PC-9 (cell line): ENCODE measurements at regions not wholly inside any gene's neighbourhood (a gene's known extent, or its start where the extent isn't known, plus 50 kb on each side); places are given as distances from the start of the nearest gene placed in this dataset.

Experiments used
- BruUV-seq: library from RNA; stranded (reverse); fragments of 400-500 nt; replicated peaks from 2 replicates; lab custom pipeline; 2021; lab: Mats Ljungman, UMichigan
- CTCF ChIA-PET: fragments of 300-600 bp; sonication (Branson Sonifier 250); formaldehyde crosslinking; loops from one replicate; lab custom pipeline; 2022; ENCODE audit warnings: antibody characterized with exemption; lab: Charles Lee
- POLR2A ChIA-PET: fragments of 300-600 bp; sonication (Branson Sonifier 250); formaldehyde crosslinking; loops from one replicate; lab custom pipeline; 2022; ENCODE audit warnings: antibody characterized with exemption; ENCODE audit not compliant: unreplicated experiment; lab: Charles Lee
- DNase-seq, 2 experiments: peaks; one replicate each; pipeline versions ENCODE4 v3.0.0 to v3.0.0-alpha.2; 2015 to 2022; ENCODE audit warnings: mixed read lengths in 1 of 2
- H2AFZ ChIP-seq: fragments of 200-600 bp; sonication (generic); 2 replicates; pipeline ENCODE4 v1.8.1; 2017; ENCODE audit warnings: antibody characterized with exemption
- H3F3A ChIP-seq: fragments of 200-600 bp; sonication (generic); 2 replicates; pipeline ENCODE4 v1.8.1; 2017; ENCODE audit warnings: antibody characterized with exemption, mild to moderate bottlenecking, low read depth; ENCODE audit not compliant: insufficient read depth
- H3K27ac ChIP-seq: fragments of 200-600 bp; sonication (generic); 2 replicates; pipeline ENCODE4 v1.6.1; 2016; ENCODE audit warnings: mixed run types
- H3K27me3 ChIP-seq: fragments of 200-600 bp; sonication (generic); 2 replicates; pipeline ENCODE4 v1.6.1; 2016; ENCODE audit warnings: low read depth, mixed run types; ENCODE audit not compliant: insufficient read depth
- H3K36me3 ChIP-seq: fragments of 200-600 bp; sonication (generic); 2 replicates; pipeline ENCODE4 v1.6.1; 2016; ENCODE audit warnings: low read depth, mixed run types
- H3K4me1 ChIP-seq: fragments of 200-600 bp; sonication (generic); replicated peaks from 2 replicates; pipeline ENCODE4 v1.6.1; 2016; ENCODE audit warnings: mixed run types; ENCODE audit not compliant: insufficient read depth
- H3K4me2 ChIP-seq: fragments of 200-600 bp; sonication (generic); 2 replicates; pipeline ENCODE4 v1.6.1; 2017; ENCODE audit warnings: mixed run types
- H3K4me3 ChIP-seq: fragments of 200-600 bp; sonication (generic); 2 replicates; pipeline ENCODE4 v1.6.1; 2016; ENCODE audit warnings: mixed run types
- H3K79me2 ChIP-seq: fragments of 200-600 bp; sonication (generic); 2 replicates; pipeline ENCODE4 v1.6.1; 2017; ENCODE audit warnings: low read depth, mixed run types
- H3K9me2 ChIP-seq: fragments of 200-600 bp; sonication (generic); 2 replicates; pipeline ENCODE4 v1.8.1; 2017; ENCODE audit warnings: mild to moderate bottlenecking; ENCODE audit not compliant: insufficient read depth
- H3K9me3 ChIP-seq: fragments of 200-600 bp; sonication (generic); 2 replicates; pipeline ENCODE4 v1.8.1; 2016; ENCODE audit warnings: low read depth; ENCODE audit not compliant: insufficient read depth
- H4K20me1 ChIP-seq: fragments of 200-600 bp; sonication (generic); 2 replicates; pipeline ENCODE4 v1.8.1; 2017; ENCODE audit not compliant: insufficient read depth
- EZH2 ChIP-seq: fragments of 200-600 bp; sonication (generic); IDR thresholded peaks from 2 replicates; pipeline ENCODE4 v1.8.0; 2017; ENCODE audit warnings: antibody characterized with exemption, low read depth
- intact Hi-C: fragments of 100-400 bp; cut with micrococcal nuclease; formaldehyde crosslinking; loops from one replicate; pipeline ENCODE4 v1.10.0; 2022; ENCODE audit not compliant: unreplicated experiment
- TF ChIP-seq, protein P1 (sequence below): fragments of 200-600 bp; sonication (generic); conservative IDR thresholded peaks from 2 replicates; pipeline ENCODE4 v1.6.1; 2017; ENCODE audit warnings: mixed run types, antibody characterized with exemption, mild to moderate bottlenecking, moderate library complexity

DNA sequence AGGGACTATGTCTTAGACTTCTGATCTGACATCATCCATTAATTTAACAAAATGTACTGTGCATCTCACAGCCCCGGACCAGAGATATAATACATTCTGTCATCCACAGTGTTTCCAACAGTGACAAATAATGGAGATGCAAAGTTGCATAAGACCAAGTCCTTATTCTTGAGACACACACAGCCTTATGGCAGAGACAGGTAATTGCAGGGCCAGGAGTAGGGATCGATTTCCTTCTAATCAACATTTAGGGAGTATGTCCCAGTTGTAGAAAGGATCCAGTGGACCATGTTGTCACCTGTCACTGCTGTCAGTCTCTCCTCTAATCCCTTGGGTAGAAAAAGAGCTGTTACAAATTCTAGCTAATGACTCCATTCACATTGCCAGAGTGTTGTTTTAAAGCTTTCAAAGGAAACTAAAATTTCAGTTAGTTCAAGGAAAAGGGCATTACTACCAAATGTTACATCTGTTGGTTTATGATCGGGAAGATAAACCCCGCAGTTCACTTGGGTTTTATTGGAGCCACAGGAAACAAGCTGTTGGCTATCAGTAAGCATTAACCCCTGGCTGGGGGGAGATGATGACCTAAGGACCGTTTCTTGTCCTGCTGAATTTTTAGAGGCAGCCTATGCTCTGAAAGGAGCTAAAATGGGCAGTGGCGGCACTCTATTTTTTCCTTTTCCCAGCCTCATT is 111.4 kb upstream of the ATXN1 start:
- no peaks in the 10 kb centered on the region for H3K9me3 ChIP-seq
- H3K27me3 ChIP-seq = no peaks in the 10 kb centered on the region
- no peaks in the 10 kb centered on the region for H4K20me1 ChIP-seq
- TF ChIP-seq, protein P1, sequence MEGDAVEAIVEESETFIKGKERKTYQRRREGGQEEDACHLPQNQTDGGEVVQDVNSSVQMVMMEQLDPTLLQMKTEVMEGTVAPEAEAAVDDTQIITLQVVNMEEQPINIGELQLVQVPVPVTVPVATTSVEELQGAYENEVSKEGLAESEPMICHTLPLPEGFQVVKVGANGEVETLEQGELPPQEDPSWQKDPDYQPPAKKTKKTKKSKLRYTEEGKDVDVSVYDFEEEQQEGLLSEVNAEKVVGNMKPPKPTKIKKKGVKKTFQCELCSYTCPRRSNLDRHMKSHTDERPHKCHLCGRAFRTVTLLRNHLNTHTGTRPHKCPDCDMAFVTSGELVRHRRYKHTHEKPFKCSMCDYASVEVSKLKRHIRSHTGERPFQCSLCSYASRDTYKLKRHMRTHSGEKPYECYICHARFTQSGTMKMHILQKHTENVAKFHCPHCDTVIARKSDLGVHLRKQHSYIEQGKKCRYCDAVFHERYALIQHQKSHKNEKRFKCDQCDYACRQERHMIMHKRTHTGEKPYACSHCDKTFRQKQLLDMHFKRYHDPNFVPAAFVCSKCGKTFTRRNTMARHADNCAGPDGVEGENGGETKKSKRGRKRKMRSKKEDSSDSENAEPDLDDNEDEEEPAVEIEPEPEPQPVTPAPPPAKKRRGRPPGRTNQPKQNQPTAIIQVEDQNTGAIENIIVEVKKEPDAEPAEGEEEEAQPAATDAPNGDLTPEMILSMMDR = no peak
- no peak for TF ChIP-seq EZH2
- H2AFZ ChIP-seq = no peak overlapping the region
- H3K4me1 ChIP-seq = peaks cover 15% of the 10 kb centered on the region
- H3K4me2 ChIP-seq = no peak overlapping the region
- no peak for DNase-seq
- H3F3A ChIP-seq = no peaks in the 10 kb centered on the region
- BruUV-seq = no TSS peak
- no peak overlapping the region for H3K27ac ChIP-seq
- H3K79me2 ChIP-seq = no peaks in the 10 kb centered on the region
- no peak overlapping the region for H3K4me3 ChIP-seq
- ChIA-PET POLR2A (interaction anchor here (0.7 kb wide), 1 partner anchor 76 kb away, joined by 3 read pairs; no protein-coding TSS in a partner anchor), CTCF (no interaction called here)
- no peaks in the 10 kb centered on the region for H3K9me2 ChIP-seq
- intact Hi-C loops = no loop called here
- H3K36me3 ChIP-seq = no peaks in the 10 kb centered on the region

DNA sequence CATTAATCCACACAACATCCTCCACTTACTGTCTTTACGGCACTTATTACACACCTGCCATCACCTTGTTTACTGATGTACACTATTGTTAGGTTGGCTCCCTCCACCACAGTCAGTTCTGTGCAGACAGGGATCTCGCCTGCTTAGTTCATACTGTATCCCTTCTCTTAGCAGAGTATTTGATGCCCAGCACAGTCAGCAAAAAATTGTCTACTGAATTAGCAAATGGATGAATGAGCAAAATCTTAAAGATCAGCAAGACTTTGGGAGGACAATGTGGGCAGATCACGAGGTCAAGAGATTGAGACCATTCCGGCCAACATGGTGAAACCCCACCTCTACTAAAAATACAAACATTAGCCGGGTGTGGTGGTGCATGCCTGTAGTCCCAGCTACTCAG is 109.8 kb upstream of the ATXN1 start:
- no peak for DNase-seq
- Histone ChIP-seq H3K36me3 (no peaks in the 10 kb centered on the region), H4K20me1 (no peaks in the 10 kb centered on the region), H3K4me1 (peaks cover 15% of the 10 kb centered on the region), H3K4me2 (no peak overlapping the region), H3K9me3 (no peaks in the 10 kb centered on the region), H3K27ac (no peak overlapping the region), H3K4me3 (no peak overlapping the region), H3K9me2 (no peaks in the 10 kb centered on the region), H3F3A (no peaks in the 10 kb centered on the region), H3K27me3 (no peaks in the 10 kb centered on the region), H2AFZ (no peak overlapping the region), H3K79me2 (no peaks in the 10 kb centered on the region)
- no TSS peak for BruUV-seq
- TF ChIP-seq, protein P1 = no peak
- TF ChIP-seq EZH2 = no peak
- CTCF ChIA-PET = interaction anchor here (0.6 kb wide), 1 partner anchor 1484 kb away, joined by 3 read pairs; no protein-coding TSS in a partner anchor
- intact Hi-C loops = no loop called here
- POLR2A ChIA-PET = no interaction called here

DNA sequence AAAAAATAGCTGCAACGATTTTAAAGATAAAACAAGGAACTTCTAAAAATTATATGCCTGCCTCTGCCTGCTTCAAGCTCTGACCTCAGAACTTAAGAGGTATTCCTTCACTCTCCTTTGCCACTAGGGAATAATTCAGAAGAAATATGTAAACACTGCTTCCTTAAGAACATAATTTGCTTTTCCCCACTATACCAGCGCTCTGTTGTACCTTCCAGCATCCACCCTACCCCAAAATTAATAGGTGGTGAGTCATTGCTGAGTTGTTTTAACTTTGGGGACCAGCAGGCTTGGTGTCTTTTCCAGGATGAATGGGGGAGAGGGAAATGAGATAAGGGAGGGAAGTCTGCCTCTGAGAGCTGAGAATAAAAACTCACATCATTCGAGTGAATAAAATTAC is 107.7 kb upstream of the ATXN1 start:
- ChIA-PET CTCF (no interaction called here), POLR2A (no interaction called here)
- no peaks in the 10 kb centered on the region for H3K9me2 ChIP-seq

More for the DNA sequence above, 107.7 kb upstream of the ATXN1 start:
- H3K4me2 ChIP-seq = peak overlapping the region; percentile 25; the same call in 1 of the 2 replicates
- no peaks in the 10 kb centered on the region for H3K27me3 ChIP-seq
- peak; percentile 14 to 41 for DNase-seq
- no peaks in the 10 kb centered on the region for H4K20me1 ChIP-seq
- TF ChIP-seq, protein P1 = no peak
- TF ChIP-seq EZH2 = no peak
- no TSS peak for BruUV-seq
- no peaks in the 10 kb centered on the region for H3K79me2 ChIP-seq
- H3K36me3 ChIP-seq = no peaks in the 10 kb centered on the region
- peaks cover 15% of the 10 kb centered on the region for H3K4me1 ChIP-seq
- H3K9me3 ChIP-seq = no peaks in the 10 kb centered on the region
- 0 out of 2 replicates have a peak overlapping the region, but pooled peaks have one; percentile 35 for H2AFZ ChIP-seq
- no peak overlapping the region for H3K27ac ChIP-seq
- intact Hi-C loops = no loop called here
- no peaks in the 10 kb centered on the region for H3F3A ChIP-seq
- no peak overlapping the region for H3K4me3 ChIP-seq
